Calu3 (cell line): ENCODE measurements at regions not wholly inside any gene's neighbourhood (a gene's known extent, or its start where the extent isn't known, plus 50 kb on each side); places are given as distances from the start of the nearest gene placed in this dataset.

Source experiments
- BruUV-seq: library from RNA; stranded (reverse); fragments of 400-500 nt; replicated peaks from 2 replicates; lab custom pipeline; 2021; lab: Mats Ljungman, UMichigan
- CTCF ChIA-PET: fragments of 300-600 bp; sonication (Branson Sonifier 250); formaldehyde crosslinking; loops from one replicate; lab custom pipeline; 2022; ENCODE audit warnings: antibody characterized with exemption; lab: Charles Lee
- DNase-seq: peaks from one replicate; pipeline ENCODE4 v3.0.0; 2022
- H3K27ac Mint-ChIP-seq: one replicate; pipeline ENCODE4 v1.8.0; 2022; ENCODE audit warnings: mixed read lengths; ENCODE audit not compliant: unreplicated experiment
- H3K27me3 Mint-ChIP-seq: one replicate; pipeline ENCODE4 v1.8.0; 2022; ENCODE audit warnings: mixed read lengths; ENCODE audit not compliant: unreplicated experiment
- H3K36me3 Mint-ChIP-seq: one replicate; pipeline ENCODE4 v1.8.0; 2022; ENCODE audit warnings: mild to moderate bottlenecking, moderate library complexity, mixed read lengths; ENCODE audit not compliant: insufficient read depth, unreplicated experiment
- H3K4me1 Mint-ChIP-seq: one replicate; pipeline ENCODE4 v1.8.0; 2022; ENCODE audit warnings: mild to moderate bottlenecking, low read depth, mixed read lengths; ENCODE audit not compliant: unreplicated experiment
- H3K4me3 Mint-ChIP-seq: one replicate; pipeline ENCODE4 v1.8.0; 2022; ENCODE audit warnings: mild to moderate bottlenecking, low read depth, moderate library complexity, mixed read lengths; ENCODE audit not compliant: unreplicated experiment
- H3K9me3 Mint-ChIP-seq: one replicate; pipeline ENCODE4 v1.8.0; 2022; ENCODE audit warnings: low read depth, mixed read lengths; ENCODE audit not compliant: unreplicated experiment
- intact Hi-C: fragments of 100-400 bp; cut with micrococcal nuclease; formaldehyde crosslinking; loops from one replicate; pipeline ENCODE4 v1.10.0; 2022; ENCODE audit not compliant: unreplicated experiment
- TF ChIP-seq, protein P1 (sequence below): fragments of 200-600 bp; IDR thresholded peaks from one replicate; pipeline ENCODE4 v1.8.0; 2022; ENCODE audit warnings: antibody characterized with exemption; ENCODE audit not compliant: unreplicated experiment

DNA sequence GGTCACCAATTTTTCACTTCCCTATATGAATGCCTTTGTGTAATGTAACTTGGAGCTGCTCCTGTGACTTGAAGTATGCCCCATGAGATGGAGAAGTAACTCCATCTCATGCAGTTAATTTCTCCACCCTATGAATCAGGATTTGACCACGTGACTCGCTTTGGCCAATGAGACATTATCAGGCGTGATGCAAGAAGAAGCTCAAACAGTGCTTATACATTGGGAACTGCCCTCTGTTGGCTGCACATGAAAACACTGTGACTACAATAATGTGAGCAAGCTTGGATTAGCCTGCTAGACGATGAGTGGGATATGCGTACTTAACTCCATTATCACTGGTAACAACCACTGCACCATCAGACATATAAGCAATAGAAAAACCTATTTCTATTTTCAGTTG lies 684.4 kb downstream of the PLA2G4A start:
- H3K36me3 Mint-ChIP-seq, result no peaks in the 10 kb centered on the region
- intact Hi-C loops, result no loop called here
- H3K9me3 Mint-ChIP-seq, result peaks cover 11% of the 10 kb centered on the region
- TF ChIP-seq, protein P1, sequence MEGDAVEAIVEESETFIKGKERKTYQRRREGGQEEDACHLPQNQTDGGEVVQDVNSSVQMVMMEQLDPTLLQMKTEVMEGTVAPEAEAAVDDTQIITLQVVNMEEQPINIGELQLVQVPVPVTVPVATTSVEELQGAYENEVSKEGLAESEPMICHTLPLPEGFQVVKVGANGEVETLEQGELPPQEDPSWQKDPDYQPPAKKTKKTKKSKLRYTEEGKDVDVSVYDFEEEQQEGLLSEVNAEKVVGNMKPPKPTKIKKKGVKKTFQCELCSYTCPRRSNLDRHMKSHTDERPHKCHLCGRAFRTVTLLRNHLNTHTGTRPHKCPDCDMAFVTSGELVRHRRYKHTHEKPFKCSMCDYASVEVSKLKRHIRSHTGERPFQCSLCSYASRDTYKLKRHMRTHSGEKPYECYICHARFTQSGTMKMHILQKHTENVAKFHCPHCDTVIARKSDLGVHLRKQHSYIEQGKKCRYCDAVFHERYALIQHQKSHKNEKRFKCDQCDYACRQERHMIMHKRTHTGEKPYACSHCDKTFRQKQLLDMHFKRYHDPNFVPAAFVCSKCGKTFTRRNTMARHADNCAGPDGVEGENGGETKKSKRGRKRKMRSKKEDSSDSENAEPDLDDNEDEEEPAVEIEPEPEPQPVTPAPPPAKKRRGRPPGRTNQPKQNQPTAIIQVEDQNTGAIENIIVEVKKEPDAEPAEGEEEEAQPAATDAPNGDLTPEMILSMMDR, result no peak
- DNase-seq, result no peak
- CTCF ChIA-PET, result no interaction called here
- no peak overlapping the region for H3K27ac Mint-ChIP-seq
- no TSS peak for BruUV-seq
- no peaks in the 10 kb centered on the region for H3K27me3 Mint-ChIP-seq
- H3K4me3 Mint-ChIP-seq, result no peak overlapping the region
- peaks cover 15% of the 10 kb centered on the region for H3K4me1 Mint-ChIP-seq

DNA sequence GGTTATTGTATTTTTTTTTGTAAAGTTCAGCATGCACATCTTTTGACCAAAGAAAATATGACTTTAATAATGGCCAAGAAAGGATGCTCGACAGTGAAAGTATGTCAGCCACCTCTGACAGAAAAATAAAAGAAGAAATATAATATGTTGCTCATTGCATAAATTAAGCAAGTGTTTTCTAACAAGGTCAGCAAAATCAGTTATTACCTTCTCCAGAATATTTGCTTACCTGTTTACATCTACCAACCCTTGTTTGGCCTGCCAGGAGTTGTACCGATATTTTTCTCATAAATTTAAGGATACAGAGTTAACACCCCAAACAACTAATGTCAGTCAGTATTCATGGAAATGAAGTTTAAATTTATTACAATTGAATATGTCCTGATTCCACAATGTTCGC lies 685.4 kb downstream of the PLA2G4A start:
- TF ChIP-seq, protein P1, result no peak
- Mint-ChIP-seq H3K4me3 (no peak overlapping the region), H3K27me3 (no peaks in the 10 kb centered on the region), H3K27ac (no peak overlapping the region), H3K9me3 (peaks cover 11% of the 10 kb centered on the region), H3K4me1 (peaks cover 15% of the 10 kb centered on the region), H3K36me3 (no peaks in the 10 kb centered on the region)
- intact Hi-C loops, result no loop called here
- CTCF ChIA-PET, result no interaction called here
- no peak for DNase-seq
- no TSS peak for BruUV-seq

DNA sequence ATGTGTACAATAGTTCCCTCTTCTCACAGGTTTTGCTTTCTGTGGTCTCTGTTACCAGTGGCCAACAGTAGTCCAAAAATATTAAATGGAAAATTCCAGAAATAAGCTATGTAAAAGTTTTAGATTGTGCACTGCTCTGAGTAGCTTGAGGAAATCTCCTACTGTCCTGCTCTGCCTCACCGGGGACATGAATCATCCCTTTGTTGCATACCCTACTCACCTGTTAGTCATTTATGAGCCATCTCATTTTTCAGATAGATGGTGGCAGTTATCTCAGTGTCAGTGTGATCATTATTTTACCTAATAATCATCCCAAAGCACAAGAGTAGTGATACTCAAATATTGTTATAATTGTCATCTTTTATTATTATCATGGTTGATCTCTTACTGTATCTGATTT lies 688.1 kb downstream of the PLA2G4A start:
- H3K36me3 Mint-ChIP-seq, result no peaks in the 10 kb centered on the region
- H3K4me1 Mint-ChIP-seq, result peaks cover 15% of the 10 kb centered on the region
- no peak overlapping the region for H3K4me3 Mint-ChIP-seq
- DNase-seq, result no peak
- intact Hi-C loops, result no loop called here
- BruUV-seq, result no TSS peak
- TF ChIP-seq, protein P1, result no peak
- H3K27ac Mint-ChIP-seq, result no peak overlapping the region
- H3K27me3 Mint-ChIP-seq, result no peaks in the 10 kb centered on the region
- H3K9me3 Mint-ChIP-seq, result peaks cover 7% of the 10 kb centered on the region
- CTCF ChIA-PET, result no interaction called here

DNA sequence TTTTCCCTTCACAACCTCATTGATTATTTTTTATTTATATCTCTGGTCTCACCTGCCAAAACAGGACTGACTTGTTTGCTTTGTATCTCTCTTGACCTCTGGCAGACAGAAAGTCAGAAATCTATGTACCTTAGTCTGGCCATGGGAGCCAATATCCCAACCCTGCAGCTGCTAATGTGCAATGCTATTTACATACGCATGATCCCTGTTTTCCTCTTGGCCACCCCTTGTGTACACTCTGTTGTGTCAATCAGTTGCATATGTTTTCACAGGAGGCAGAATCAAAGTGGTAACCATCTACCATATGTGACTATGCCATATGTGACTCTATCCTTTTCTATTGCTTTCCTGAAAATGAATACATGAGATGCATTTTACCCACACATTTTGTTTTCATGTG lies 688.8 kb downstream of the PLA2G4A start:
- Mint-ChIP-seq H3K27me3 (no peaks in the 10 kb centered on the region), H3K4me3 (no peak overlapping the region), H3K9me3 (peaks cover 3% of the 10 kb centered on the region), H3K4me1 (peaks cover 15% of the 10 kb centered on the region), H3K27ac (no peak overlapping the region), H3K36me3 (no peaks in the 10 kb centered on the region)
- DNase-seq, result no peak
- intact Hi-C loops, result no loop called here
- TF ChIP-seq, protein P1, result no peak
- BruUV-seq, result no TSS peak
- CTCF ChIA-PET, result no interaction called here
